ENCODE measurements at regions not wholly inside any gene's neighbourhood (a gene's known extent, or its start where the extent isn't known, plus 50 kb on each side); places are given as distances from the start of the nearest gene placed in this dataset.

- WGBS (ENCODE audit: insufficient coverage, low coverage, low lambda C conversion rate, missing lambda C conversion rate), result 72% methylated on average over 14 of the region's 15 CpGs
- Histone ChIP-seq H3K9me3 (no peaks in the 10 kb centered on the region), H3K4me3 (no peak overlapping the region), H3K36me3 (no peaks in the 10 kb centered on the region), H3K27ac (no peak overlapping the region), H3K27me3 (no peaks in the 10 kb centered on the region), H3K4me1 (no peaks in the 10 kb centered on the region)
- DNase-seq (no peak), ATAC-seq (no peak)
- TF ChIP-seq CTCF (IDR thresholded peaks at IDR 0.05), result no peak
- TF ChIP-seq POLR2A (IDR thresholded peaks at IDR 0.05), result no peak
- intact Hi-C loops (cut with DNase I), result no loop called here
These were observed 276.8 kb upstream of the PFKP start for GRCh38 chr10:2790396-2791188.

- intact Hi-C loops (cut with DNase I), result no loop called here
- Histone ChIP-seq H3K36me3 (no peaks in the 10 kb centered on the region), H3K9me3 (no peaks in the 10 kb centered on the region), H3K27ac (no peak overlapping the region), H3K4me1 (no peaks in the 10 kb centered on the region), H3K27me3 (no peaks in the 10 kb centered on the region), H3K4me3 (no peak overlapping the region)
- TF ChIP-seq POLR2A (IDR thresholded peaks at IDR 0.05) (no peak), CTCF (IDR thresholded peaks at IDR 0.05) (no peak)
- ATAC-seq (no peak), DNase-seq (no peak)
- WGBS (ENCODE audit: insufficient coverage, low coverage, low lambda C conversion rate, missing lambda C conversion rate), result 49% methylated on average over 5 of the region's 5 CpGs
These were observed 281.1 kb upstream of the PFKP start for GRCh38 chr10:2786251-2786650.

GRCh38 chr10:2784766-2785165 is 282.6 kb upstream of the PFKP start:
- 60% methylated on average over 6 of the region's 7 CpGs for WGBS (ENCODE audit: insufficient coverage, low coverage, low lambda C conversion rate, missing lambda C conversion rate)
- Histone ChIP-seq H3K4me3 (no peak overlapping the region), H3K4me1 (no peaks in the 10 kb centered on the region), H3K27me3 (no peaks in the 10 kb centered on the region), H3K36me3 (no peaks in the 10 kb centered on the region), H3K27ac (no peak overlapping the region), H3K9me3 (no peaks in the 10 kb centered on the region)
- DNase-seq (no peak), ATAC-seq (no peak)
- intact Hi-C loops (cut with DNase I), result no loop called here
- TF ChIP-seq CTCF (IDR thresholded peaks at IDR 0.05), result no peak
- no peak for TF ChIP-seq POLR2A (IDR thresholded peaks at IDR 0.05)

- H3K27ac ChIP-seq, result no peak overlapping the region
- no peak overlapping the region for H3K4me3 ChIP-seq
- TF ChIP-seq POLR2A (IDR thresholded peaks at IDR 0.05) (no peak), CTCF (IDR thresholded peaks at IDR 0.05) (no peak)
- 55% methylated on average over 9 of the region's 9 CpGs for WGBS (ENCODE audit: insufficient coverage, low coverage, low lambda C conversion rate, missing lambda C conversion rate)
- no peak for DNase-seq
- H3K4me1 ChIP-seq, result no peaks in the 10 kb centered on the region
- H3K27me3 ChIP-seq, result no peaks in the 10 kb centered on the region
- no peaks in the 10 kb centered on the region for H3K36me3 ChIP-seq
- no peaks in the 10 kb centered on the region for H3K9me3 ChIP-seq
- intact Hi-C loops (cut with DNase I), result no loop called here
- no peak for ATAC-seq
These were observed 284.4 kb upstream of the PFKP start for GRCh38 chr10:2782950-2783349.

Data from right lobe of liver (tissue), 6 donors.